SK-N-SH treated with all-trans-retinoic acid at 6 μM for 48 hours (cell line): ENCODE measurements at regions not wholly inside any gene's neighbourhood (a gene's known extent, or its start where the extent isn't known, plus 50 kb on each side); places are given as distances from the start of the nearest gene placed in this dataset.

Source experiments
- ARNTL ChIP-seq: fragments of 450-650 bp; formaldehyde crosslinking; IDR thresholded peaks from 2 replicates; pipeline ENCODE4 v1.5.0; 2020; ENCODE audit warnings: low read depth, mild to moderate bottlenecking, moderate library complexity, borderline replicate concordance
- BACH2 ChIP-seq: fragments of 250-450 bp; sonication (Bioruptor Pico); IDR thresholded peaks from 2 replicates; pipeline ENCODE4 v1.9.0; 2021; ENCODE audit warnings: mild to moderate bottlenecking, borderline replicate concordance
- CREB5 ChIP-seq: fragments of 250-450 bp; sonication (Bioruptor Pico); IDR thresholded peaks from 2 replicates; pipeline ENCODE4 v1.5.1; 2020; ENCODE audit warnings: low read depth, mild to moderate bottlenecking, moderate library complexity
- CSDC2 ChIP-seq: fragments of 250-450 bp; sonication (Bioruptor Pico); IDR thresholded peaks from 2 replicates; pipeline ENCODE4 v1.5.0; 2020; ENCODE audit warnings: mild to moderate bottlenecking, moderate library complexity
- CSRNP3 ChIP-seq: fragments of 250-450 bp; sonication (Bioruptor Pico); IDR thresholded peaks from 2 replicates; pipeline ENCODE4 v1.5.1; 2021; ENCODE audit warnings: mild to moderate bottlenecking, moderate library complexity
- ESRRG ChIP-seq: fragments of 250-450 bp; sonication (Bioruptor Pico); IDR thresholded peaks from 2 replicates; pipeline ENCODE4 v1.6.1; 2021; ENCODE audit warnings: mild to moderate bottlenecking
- OSR1 ChIP-seq: fragments of 250-450 bp; sonication (Bioruptor Pico); IDR thresholded peaks from 2 replicates; pipeline ENCODE4 v1.8.0; 2022; ENCODE audit warnings: moderate library complexity, mild to moderate bottlenecking, inconsistent platforms
- PATZ1 ChIP-seq: fragments of 250-450 bp; sonication (Bioruptor Pico); IDR thresholded peaks from 2 replicates; pipeline ENCODE4 v1.8.0; 2020; ENCODE audit warnings: mild to moderate bottlenecking, moderate library complexity, borderline replicate concordance
- PPARA ChIP-seq: fragments of 250-450 bp; sonication (Bioruptor Pico); IDR thresholded peaks from 2 replicates; pipeline ENCODE4 v1.5.0; 2020; ENCODE audit warnings: mild to moderate bottlenecking, borderline replicate concordance
- TCF4 ChIP-seq: fragments of 250-450 bp; sonication (Bioruptor Pico); IDR thresholded peaks from 2 replicates; pipeline ENCODE4 v1.8.0; 2021; ENCODE audit warnings: mild to moderate bottlenecking, moderate library complexity, borderline replicate concordance
- TOX ChIP-seq: fragments of 250-450 bp; sonication (Bioruptor Pico); IDR thresholded peaks from 2 replicates; pipeline ENCODE4 v1.8.0; 2021; ENCODE audit warnings: mild to moderate bottlenecking, moderate library complexity, borderline replicate concordance
- ZFP3 ChIP-seq: fragments of 250-450 bp; sonication (Bioruptor Pico); IDR thresholded peaks from 2 replicates; pipeline ENCODE4 v1.5.0; 2020; ENCODE audit warnings: mild to moderate bottlenecking, moderate library complexity
- ZFP30 ChIP-seq: fragments of 450-650 bp; formaldehyde crosslinking; IDR thresholded peaks from 2 replicates; pipeline ENCODE4 v1.5.0; 2022; ENCODE audit warnings: mild to moderate bottlenecking, moderate library complexity
- ZNF8 ChIP-seq: fragments of 450-650 bp; formaldehyde crosslinking; IDR thresholded peaks from 2 replicates; pipeline ENCODE4 v1.5.0; 2020; ENCODE audit warnings: mild to moderate bottlenecking, moderate library complexity

- no peak for TF ChIP-seq ZNF8
- TF ChIP-seq BACH2 (CRISPR knock-in tag), result no peak
- TF ChIP-seq ESRRG (CRISPR knock-in tag), result no peak
- TF ChIP-seq TCF4 (CRISPR knock-in tag), result no peak
- TF ChIP-seq ZFP30 (CRISPR knock-in tag), result no peak
- TF ChIP-seq ZFP3 (CRISPR knock-in tag), result no peak
- no peak for TF ChIP-seq PATZ1 (CRISPR knock-in tag)
- no peak for TF ChIP-seq CSDC2 (CRISPR knock-in tag)
- TF ChIP-seq TOX (CRISPR knock-in tag), result no peak
- TF ChIP-seq CREB5 (CRISPR knock-in tag), result no peak
- TF ChIP-seq ARNTL (CRISPR knock-in tag), result no peak
- no peak for TF ChIP-seq CSRNP3
- TF ChIP-seq OSR1 (CRISPR knock-in tag), result no peak
- no peak for TF ChIP-seq PPARA
Observed at GRCh38 chr7:85285527-85285926, 98.7 kb upstream of the SEMA3D start.
